Smooth muscle cell (in vitro differentiated cells): ENCODE measurements at regions not wholly inside any gene's neighbourhood (a gene's known extent, or its start where the extent isn't known, plus 50 kb on each side); places are given as distances from the start of the nearest gene placed in this dataset.

ENCODE experiments used
- DNase-seq: peaks from one replicate; lab custom pipeline; 2025; ENCODE audit not compliant: unreplicated experiment; lab: John Stamatoyannopoulos, UW
- H2AFZ ChIP-seq: fragments of 200-600 bp; sonication (generic); 2 replicates; pipeline ENCODE4 v1.6.0; 2016; ENCODE audit warnings: antibody characterized with exemption, low read depth, mild to moderate bottlenecking
- H3F3A ChIP-seq: fragments of 200-600 bp; sonication (generic); 2 replicates; pipeline ENCODE4 v1.6.0; 2017; ENCODE audit warnings: antibody characterized with exemption, low read depth
- H3K27ac ChIP-seq: fragments of 200-600 bp; sonication (generic); 2 replicates; pipeline ENCODE4 v1.5.1; 2016; ENCODE audit warnings: low read depth, mild to moderate bottlenecking
- H3K27me3 ChIP-seq: fragments of 200-600 bp; sonication (generic); 2 replicates; pipeline ENCODE4 v1.6.1; 2016; ENCODE audit warnings: low read depth, mild to moderate bottlenecking
- H3K36me3 ChIP-seq: fragments of 200-600 bp; sonication (generic); 2 replicates; pipeline ENCODE4 v1.5.1; 2016; ENCODE audit warnings: low read depth
- H3K4me1 ChIP-seq: fragments of 200-600 bp; sonication (generic); 2 replicates; pipeline ENCODE4 v1.5.1; 2016; ENCODE audit warnings: low read depth
- H3K4me2 ChIP-seq: fragments of 200-600 bp; sonication (generic); 2 replicates; pipeline ENCODE4 v1.6.0; 2016; ENCODE audit warnings: mild to moderate bottlenecking
- H3K4me3 ChIP-seq: fragments of 200-600 bp; sonication (generic); 2 replicates; pipeline ENCODE4 v1.5.1; 2016; ENCODE audit warnings: mild to moderate bottlenecking
- H3K79me2 ChIP-seq: fragments of 200-600 bp; sonication (generic); 2 replicates; pipeline ENCODE4 v1.6.0; 2016; ENCODE audit warnings: low read depth, mild to moderate bottlenecking
- H3K9ac ChIP-seq: fragments of 200-600 bp; sonication (generic); 2 replicates; pipeline ENCODE4 v1.6.0; 2016; ENCODE audit warnings: low read depth
- H3K9me3 ChIP-seq: fragments of 200-600 bp; sonication (generic); replicated peaks from 2 replicates; pipeline ENCODE4 v1.5.1; 2016; ENCODE audit warnings: low read depth
- H4K20me1 ChIP-seq: fragments of 200-600 bp; sonication (generic); 2 replicates; pipeline ENCODE4 v1.6.0; 2016; ENCODE audit warnings: low read depth
- CTCF ChIP-seq: fragments of 200-600 bp; sonication (generic); IDR thresholded peaks from 2 replicates; pipeline ENCODE4 v1.5.1; 2017; ENCODE audit warnings: borderline replicate concordance, mild to moderate bottlenecking, antibody characterized with exemption; ENCODE audit not compliant: insufficient read depth, poor library complexity, severe bottlenecking
- WGBS: methylation state at CpG from one replicate; pipeline ENCODE4 v1.1.7; 2016; ENCODE audit warnings: low lambda C conversion rate; 5-methylcytosine and 5-hydroxymethylcytosine counted together

GRCh38 chr5:77882670-77883257 is 106.6 kb upstream of the TBCA start:
- DNase-seq = no peak
- no peak overlapping the region for H3K4me2 ChIP-seq

GRCh38 chr5:77881528-77881927 is 105.4 kb upstream of the TBCA start:
- Histone ChIP-seq H3K9me3 (no peaks in the 10 kb centered on the region), H3F3A (peaks cover 12% of the 10 kb centered on the region), H3K4me1 (no peaks in the 10 kb centered on the region), H3K4me2 (no peak overlapping the region), H3K4me3 (no peak overlapping the region), H4K20me1 (no peaks in the 10 kb centered on the region), H3K27ac (peak overlapping the region; percentile 53), H3K36me3 (no peaks in the 10 kb centered on the region), H2AFZ (no peak overlapping the region), H3K79me2 (no peaks in the 10 kb centered on the region), H3K9ac (no peak overlapping the region), H3K27me3 (no peaks in the 10 kb centered on the region)
- WGBS = 68% methylated on average over 7 of the region's 7 CpGs
- no peak for TF ChIP-seq CTCF
- DNase-seq = no peak

More at GRCh38 chr5:77882670-77883257, 106.6 kb upstream of the TBCA start:
- Histone ChIP-seq H3K79me2 (no peaks in the 10 kb centered on the region), H3K9me3 (no peaks in the 10 kb centered on the region), H3K27me3 (no peaks in the 10 kb centered on the region), H3K4me1 (no peaks in the 10 kb centered on the region), H2AFZ (no peak overlapping the region), H4K20me1 (no peaks in the 10 kb centered on the region), H3K9ac (no peak overlapping the region), H3K36me3 (no peaks in the 10 kb centered on the region), H3K27ac (peak overlapping the region; percentile 53), H3K4me3 (no peak overlapping the region), H3F3A (peaks cover 12% of the 10 kb centered on the region)
- WGBS = 88% methylated on average over 6 of the region's 6 CpGs
- TF ChIP-seq CTCF = no peak

GRCh38 chr5:77877516-77878355 is 101.6 kb upstream of the TBCA start:
- no peak for TF ChIP-seq CTCF
- no peaks in the 10 kb centered on the region for H4K20me1 ChIP-seq
- peaks cover 12% of the 10 kb centered on the region for H3F3A ChIP-seq
- 90% methylated on average over 11 of the region's 11 CpGs for WGBS
- H2AFZ ChIP-seq = no peak overlapping the region
- no peak overlapping the region for H3K4me3 ChIP-seq
- no peak overlapping the region for H3K9ac ChIP-seq
- peak overlapping the region; percentile 3 for H3K27ac ChIP-seq
- H3K4me2 ChIP-seq = no peak overlapping the region
- no peak for DNase-seq
- H3K36me3 ChIP-seq = no peaks in the 10 kb centered on the region
- H3K79me2 ChIP-seq = no peaks in the 10 kb centered on the region
- no peaks in the 10 kb centered on the region for H3K4me1 ChIP-seq
- H3K27me3 ChIP-seq = no peaks in the 10 kb centered on the region
- no peaks in the 10 kb centered on the region for H3K9me3 ChIP-seq
